Liver (tissue), 7 donors: ENCODE measurements at regions not wholly inside any gene's neighbourhood (a gene's known extent, or its start where the extent isn't known, plus 50 kb on each side); places are given as distances from the start of the nearest gene placed in this dataset.

Experiments used
- DNase-seq: peaks from one replicate; pipeline ENCODE4 v3.0.0-alpha.2; 2017; ENCODE audit warnings: low spot score
- H3K27ac ChIP-seq, 2 donors: one replicate each; pipeline ENCODE4 v1.7.0; 2013; ENCODE audit warnings: inconsistent platforms in 2 of 2, low read length in 2 of 2, control low read depth in 1 of 2, low read depth in 1 of 2, mild to moderate bottlenecking in 1 of 2
- H3K27me3 ChIP-seq, 4 donors: one replicate each; pipeline versions ENCODE4 v1.6.1 to v1.7.0; 2013; ENCODE audit warnings: low read length in 3 of 4, inconsistent platforms in 1 of 4, mild to moderate bottlenecking in 1 of 4, moderate library complexity in 1 of 4; ENCODE audit not compliant: control insufficient read depth in 4 of 4, insufficient read depth in 4 of 4
- H3K36me3 ChIP-seq, 4 donors: one replicate each; pipeline versions ENCODE4 v1.6.1 to v1.7.0; 2013; ENCODE audit warnings: low read length in 3 of 4, mild to moderate bottlenecking in 3 of 4, low read depth in 1 of 4, moderate library complexity in 1 of 4; ENCODE audit not compliant: control insufficient read depth in 4 of 4, insufficient read depth in 3 of 4
- H3K4me1 ChIP-seq, 4 donors: one replicate each; pipeline versions ENCODE4 v1.6.1 to v1.7.0; 2013; ENCODE audit warnings: low read length in 3 of 4, mild to moderate bottlenecking in 3 of 4, moderate library complexity in 1 of 4; ENCODE audit not compliant: control insufficient read depth in 4 of 4, insufficient read depth in 4 of 4
- H3K4me3 ChIP-seq, 3 donors: one replicate each; pipeline versions ENCODE4 v1.6.1 to v1.7.0; 2013; ENCODE audit warnings: low read length in 3 of 3, control low read depth in 1 of 3, low read depth in 1 of 3, mild to moderate bottlenecking in 1 of 3
- H3K9ac ChIP-seq, 2 donors: one replicate each; pipeline ENCODE4 v1.7.0; 2013; ENCODE audit warnings: low read length in 2 of 2, mild to moderate bottlenecking in 2 of 2, moderate library complexity in 2 of 2, control low read depth in 1 of 2, low read depth in 1 of 2
- H3K9me3 ChIP-seq, 4 donors: one replicate each; pipeline versions ENCODE4 v1.6.1 to v1.7.0; 2013; ENCODE audit warnings: low read length in 3 of 4; ENCODE audit not compliant: control insufficient read depth in 4 of 4
- ATF3 ChIP-seq: IDR thresholded peaks from 2 replicates; pipeline ENCODE4 v1.6.1; 2016; ENCODE audit warnings: antibody characterized with exemption
- CTCF ChIP-seq: fragments of 150-350 bp; IDR thresholded peaks from 2 replicates; pipeline ENCODE4 v1.5.1; 2017; ENCODE audit warnings: improper control_type of control experiment, low read depth, low read length; ENCODE audit not compliant: missing input control
- EGR1 ChIP-seq, 2 donors: IDR thresholded peaks; 2 replicates each; pipeline ENCODE4 v1.6.1; 2016 to 2018; ENCODE audit warnings: antibody characterized with exemption in 2 of 2, low read depth in 2 of 2
- FOXA1 ChIP-seq: IDR thresholded peaks from 2 replicates; pipeline ENCODE4 v1.6.1; 2016; ENCODE audit warnings: antibody characterized with exemption
- FOXA2 ChIP-seq: IDR thresholded peaks from 2 replicates; pipeline ENCODE4 v1.6.1; 2016; ENCODE audit warnings: antibody characterized with exemption
- GABPA ChIP-seq, 2 donors: IDR thresholded peaks in 1 of 2; conservative IDR thresholded peaks in 1 of 2; 2 replicates each; pipeline ENCODE4 v1.6.1; 2016; ENCODE audit warnings: antibody characterized with exemption in 2 of 2, mild to moderate bottlenecking in 1 of 2, moderate library complexity in 1 of 2
- HNF4A ChIP-seq, 2 donors: conservative IDR thresholded peaks; 2 replicates each; pipeline ENCODE4 v1.6.1; 2016; ENCODE audit warnings: antibody characterized with exemption in 2 of 2, mild to moderate bottlenecking in 2 of 2
- JUND ChIP-seq, 2 donors: IDR thresholded peaks; 2 replicates each; pipeline ENCODE4 v1.6.1; 2016; ENCODE audit warnings: antibody characterized with exemption in 2 of 2
- MAX ChIP-seq: IDR thresholded peaks from 2 replicates; pipeline ENCODE4 v1.6.1; 2016; ENCODE audit warnings: antibody characterized with exemption
- NR2F2 ChIP-seq: IDR thresholded peaks from 2 replicates; pipeline ENCODE4 v1.6.1; 2016; ENCODE audit warnings: antibody characterized with exemption
- RAD21 ChIP-seq, 2 donors: IDR thresholded peaks; 2 replicates each; pipeline ENCODE4 v1.6.1; 2016; ENCODE audit warnings: antibody characterized with exemption in 2 of 2, mild to moderate bottlenecking in 2 of 2
- REST ChIP-seq: IDR thresholded peaks from 2 replicates; pipeline ENCODE4 v1.6.1; 2016; ENCODE audit warnings: antibody characterized with exemption, mild to moderate bottlenecking
- RXRA ChIP-seq, 2 donors: IDR thresholded peaks; 2 replicates each; pipeline ENCODE4 v1.6.1; 2017 to 2018; ENCODE audit warnings: antibody characterized with exemption in 2 of 2, mild to moderate bottlenecking in 1 of 2
- SP1 ChIP-seq: IDR thresholded peaks from 2 replicates; pipeline ENCODE4 v1.6.1; 2018; ENCODE audit warnings: antibody characterized with exemption, mild to moderate bottlenecking
- TAF1 ChIP-seq: conservative IDR thresholded peaks from 2 replicates; pipeline ENCODE4 v1.6.1; 2016; ENCODE audit warnings: antibody characterized with exemption, mild to moderate bottlenecking
- YY1 ChIP-seq: IDR thresholded peaks from 2 replicates; pipeline ENCODE4 v1.6.1; 2016; ENCODE audit warnings: antibody characterized with exemption, mild to moderate bottlenecking
- ZBTB33 ChIP-seq: IDR thresholded peaks from 2 replicates; pipeline ENCODE4 v1.6.1; 2016; ENCODE audit warnings: antibody characterized with exemption
- donor health status: healthy.
- donor health status: healthy.
- donor health status: healthy.
- donor health status: healthy.

- TF ChIP-seq EGR1 (IDR thresholded peaks at IDR 0.05; ENCODE audit: low read depth in 2 of 2) (no peak), RXRA (IDR thresholded peaks at IDR 0.05) (no peak), MAX (no peak), ATF3 (no peak), YY1 (no peak), JUND (IDR thresholded peaks at IDR 0.05) (no peak), REST (no peak), CTCF (no peak)
- no peak overlapping the region for H3K27ac ChIP-seq
- H3K9ac ChIP-seq: no peak overlapping the region
- no peaks in the 10 kb centered on the region for H3K9me3 ChIP-seq
- H3K4me1 ChIP-seq: no peaks in the 10 kb centered on the region
- no peaks in the 10 kb centered on the region for H3K36me3 ChIP-seq
- no peak overlapping the region for H3K4me3 ChIP-seq
- DNase-seq: no peak
- peaks cover 0 to 3% (median 0%) of the 10 kb centered on the region in 4 donors for H3K27me3 ChIP-seq
Measured at GRCh38 chr6:74976026-74976425, 229.8 kb downstream of the COL12A1 start.

- Histone ChIP-seq H3K9ac (no peak overlapping the region), H3K4me3 (no peak overlapping the region), H3K9me3 (no peaks in the 10 kb centered on the region), H3K4me1 (no peaks in the 10 kb centered on the region), H3K27me3 (no peaks in the 10 kb centered on the region), H3K36me3 (no peaks in the 10 kb centered on the region), H3K27ac (no peak overlapping the region)
- TF ChIP-seq HNF4A (conservative IDR thresholded peaks at IDR 0.05): no peak
- no peak for TF ChIP-seq JUND (IDR thresholded peaks at IDR 0.05)
- TF ChIP-seq NR2F2: no peak
- no peak for TF ChIP-seq TAF1
- no peak for TF ChIP-seq REST
- no peak for TF ChIP-seq YY1
- TF ChIP-seq FOXA1: no peak
- TF ChIP-seq ZBTB33: no peak
- no peak for TF ChIP-seq EGR1 (IDR thresholded peaks at IDR 0.05; ENCODE audit: low read depth in 2 of 2)
- no peak for TF ChIP-seq FOXA2
- TF ChIP-seq GABPA (IDR thresholded peaks at IDR 0.05 in 1 of 2, conservative IDR thresholded peaks at IDR 0.05 in 1 of 2): no peak
- TF ChIP-seq CTCF: no peak
- no peak for TF ChIP-seq SP1
- no peak for TF ChIP-seq RXRA (IDR thresholded peaks at IDR 0.05)
- no peak for TF ChIP-seq RAD21 (IDR thresholded peaks at IDR 0.05)
- TF ChIP-seq ATF3: no peak
- TF ChIP-seq MAX: no peak
- DNase-seq: no peak
Measured at GRCh38 chr6:74973591-74973990, 232.3 kb downstream of the COL12A1 start.
